ENCODE measurements at regions not wholly inside any gene's neighbourhood (a gene's known extent, or its start where the extent isn't known, plus 50 kb on each side); places are given as distances from the start of the nearest gene placed in this dataset.

- no peak for TF ChIP-seq CTCF (IDR thresholded peaks at IDR 0.05)
- no peak for TF ChIP-seq EP300 (IDR thresholded peaks at IDR 0.05)
- no peak for TF ChIP-seq POLR2AphosphoS5 (IDR thresholded peaks at IDR 0.05)
- no peak for TF ChIP-seq POLR2A (IDR thresholded peaks at IDR 0.05)
Measured at GRCh38 chr2:23256643-23257042, 128.3 kb upstream of the KLHL29 start.
